GM21423 (cell line): ENCODE measurements at regions not wholly inside any gene's neighbourhood (a gene's known extent, or its start where the extent isn't known, plus 50 kb on each side); places are given as distances from the start of the nearest gene placed in this dataset.

Source experiments
- ATAC-seq: cut with Tn5 transposase; IDR thresholded peaks from one replicate; pipeline ENCODE4 v1.9.1; 2021; ENCODE audit warnings: mild to moderate bottlenecking, moderate library complexity; ENCODE audit not compliant: unreplicated experiment

- ATAC-seq: no peak
Observed at GRCh38 chr3:111244760-111245159, 173.1 kb downstream of the NECTIN3 start.

GRCh38 chr3:111246967-111247760 is 175.5 kb downstream of the NECTIN3 start:
- no peak for ATAC-seq

DNA sequence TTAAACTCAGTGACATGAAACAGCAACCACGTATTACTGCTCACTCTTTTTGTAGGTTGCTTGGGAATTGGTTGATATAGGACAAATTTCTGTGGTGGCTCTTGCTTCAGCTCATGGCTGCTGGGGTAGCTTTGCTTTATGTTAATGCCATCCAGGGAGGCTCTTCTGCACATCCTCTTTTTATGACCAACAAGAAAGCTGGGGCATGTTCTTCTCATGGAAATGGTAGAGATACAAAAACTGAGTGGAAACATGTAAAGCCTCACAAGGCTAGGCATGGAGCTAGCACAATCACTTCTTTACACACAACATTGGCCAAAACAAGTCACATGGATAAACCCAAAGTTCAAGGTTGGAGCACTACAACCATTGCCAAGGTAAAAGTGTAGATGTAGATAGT is 176.8 kb downstream of the NECTIN3 start:
- no peak for ATAC-seq

- no peak for ATAC-seq
Observed at GRCh38 chr3:111249421-111249820, 177.8 kb downstream of the NECTIN3 start.

GRCh38 chr3:111252779-111253178 is 181.2 kb downstream of the NECTIN3 start:
- ATAC-seq: peak; percentile 55

DNA sequence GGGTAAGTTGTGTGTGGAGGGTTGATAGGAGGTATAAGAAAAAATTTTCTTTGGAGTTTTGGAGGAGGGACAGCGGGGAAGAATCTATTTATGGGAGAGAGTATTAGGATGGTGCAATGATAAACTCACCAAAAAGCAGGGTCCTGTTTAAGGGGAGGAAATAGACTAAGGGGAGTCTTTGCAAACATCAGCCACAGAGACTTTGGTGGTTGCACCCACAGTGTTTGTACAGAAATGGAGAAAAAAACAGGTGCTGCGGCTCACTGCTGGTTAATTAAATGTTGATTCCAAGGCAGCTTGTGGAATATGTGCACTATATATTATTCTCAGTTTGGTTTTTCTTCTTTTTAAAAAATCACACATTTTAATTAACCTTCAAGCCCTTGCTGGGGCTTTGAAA is 182.1 kb downstream of the NECTIN3 start:
- ATAC-seq: no peak

GRCh38 chr3:111260878-111261277 is 189.3 kb downstream of the NECTIN3 start:
- peak; percentile 74 for ATAC-seq

DNA sequence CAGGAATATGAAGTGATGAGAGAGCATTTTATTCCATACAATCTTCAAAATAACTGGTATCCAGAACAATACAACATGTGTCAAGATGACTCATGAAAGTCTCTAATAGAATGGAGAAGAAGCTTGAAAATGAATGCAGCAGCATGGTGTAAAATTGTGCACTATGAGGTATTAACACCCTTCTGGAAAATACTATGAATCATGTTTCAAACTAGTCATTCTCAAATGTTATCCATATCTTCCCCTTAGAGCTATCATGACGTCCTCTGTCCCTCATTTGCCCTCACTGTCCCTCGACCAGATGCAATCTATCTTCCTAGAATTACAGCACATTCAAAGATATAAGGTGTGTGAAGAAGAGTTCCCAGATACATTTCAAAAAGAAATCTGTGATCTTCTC is 198.2 kb downstream of the NECTIN3 start:
- no peak for ATAC-seq

DNA sequence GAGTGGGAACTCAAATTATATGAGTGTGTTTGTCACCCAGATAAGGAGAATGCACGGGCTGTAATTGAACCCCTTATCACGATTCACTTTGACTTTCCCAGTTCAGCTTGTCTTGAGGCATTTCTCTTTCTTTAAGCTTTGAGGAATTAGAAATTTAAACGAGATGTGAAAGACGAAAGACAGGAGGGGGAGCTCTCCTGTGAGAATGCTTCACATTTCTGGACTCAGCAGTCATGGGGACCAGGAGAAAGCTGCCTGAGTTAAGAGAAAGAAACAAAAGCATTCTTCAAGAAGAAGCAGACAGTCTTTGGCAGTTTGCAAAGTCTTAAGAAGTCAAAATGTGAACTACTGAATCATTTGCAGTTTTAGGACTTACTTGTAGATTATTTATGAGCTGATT is 205.6 kb downstream of the NECTIN3 start:
- no peak for ATAC-seq

DNA sequence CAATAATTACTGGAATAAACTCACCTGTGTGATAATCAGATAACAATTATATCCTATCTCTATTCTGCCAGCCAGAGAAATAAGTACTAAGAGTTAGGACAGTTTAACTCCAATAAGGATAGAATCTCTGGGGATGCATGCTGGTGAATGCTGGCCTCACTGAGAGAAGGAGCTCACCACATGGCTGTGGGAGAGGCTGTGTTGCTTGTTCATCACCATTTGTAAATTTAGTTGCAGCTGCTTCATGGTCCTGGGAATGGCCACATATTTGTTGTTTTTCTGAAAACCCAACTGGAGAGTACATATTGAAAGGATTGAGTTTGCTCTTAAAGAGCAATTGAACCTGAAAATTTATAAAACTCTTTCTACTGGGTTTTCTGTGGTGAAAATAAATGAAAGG is 207.3 kb downstream of the NECTIN3 start:
- no peak for ATAC-seq

DNA sequence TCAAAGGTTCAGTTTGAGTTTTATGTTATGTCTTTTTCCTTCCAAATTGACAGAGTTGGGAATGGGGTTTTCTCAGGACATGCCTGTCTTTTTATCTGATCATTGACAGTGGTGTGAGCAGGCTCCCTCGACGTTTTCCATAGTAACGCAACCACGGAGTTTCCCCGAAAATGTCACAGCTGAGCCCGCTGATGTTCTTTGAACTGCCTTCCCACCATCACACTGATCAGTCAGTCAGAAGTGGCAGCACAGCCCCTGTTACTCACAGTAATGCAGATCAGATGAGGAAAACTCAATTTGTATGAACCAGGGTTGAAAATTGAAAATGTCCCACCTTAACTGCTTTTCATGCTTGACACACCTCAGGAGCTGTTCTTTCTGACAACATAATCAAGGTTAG is 210.4 kb downstream of the NECTIN3 start:
- no peak for ATAC-seq

- no peak for ATAC-seq
Observed at GRCh38 chr3:111283165-111283564, 211.5 kb downstream of the NECTIN3 start.

DNA sequence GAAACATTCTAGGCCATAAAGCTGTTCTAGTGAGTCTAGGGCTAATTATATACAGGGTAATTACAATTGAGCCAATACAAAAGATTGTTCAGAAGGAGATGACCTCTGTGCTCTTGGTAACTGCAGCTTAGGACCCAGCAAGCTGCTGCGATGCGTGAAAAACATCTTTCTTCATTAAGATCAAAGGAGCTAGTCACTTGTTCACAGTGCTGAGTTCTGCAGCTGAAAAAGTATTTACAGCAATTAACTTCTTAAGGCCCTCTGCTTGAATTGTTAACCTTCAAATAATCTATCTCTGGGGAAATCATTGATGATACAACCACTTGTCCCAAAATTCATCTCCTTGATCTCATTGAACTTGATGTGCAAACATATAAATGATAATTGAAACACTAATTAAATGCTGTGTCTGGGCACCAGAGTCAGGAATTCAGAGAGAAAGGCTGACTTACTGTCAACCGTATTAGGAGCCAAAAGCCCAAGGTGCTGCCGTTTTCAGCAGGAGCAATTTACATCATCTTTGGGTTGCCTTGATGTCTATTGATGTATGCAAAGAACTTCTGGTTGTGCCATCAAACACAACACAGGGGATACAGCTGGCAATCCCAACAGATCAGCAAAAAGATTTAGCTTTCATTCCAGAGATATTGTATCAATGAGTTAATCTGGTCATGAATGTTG is 213.0 kb downstream of the NECTIN3 start:
- no peak for ATAC-seq

- no peak for ATAC-seq
Observed at GRCh38 chr3:111285184-111285538, 213.5 kb downstream of the NECTIN3 start.

GRCh38 chr3:111285694-111286093 is 214.1 kb downstream of the NECTIN3 start:
- no peak for ATAC-seq

GRCh38 chr3:111286746-111287145 is 215.1 kb downstream of the NECTIN3 start:
- no peak for ATAC-seq

GRCh38 chr3:111292117-111292516 is 220.5 kb downstream of the NECTIN3 start:
- ATAC-seq: no peak

DNA sequence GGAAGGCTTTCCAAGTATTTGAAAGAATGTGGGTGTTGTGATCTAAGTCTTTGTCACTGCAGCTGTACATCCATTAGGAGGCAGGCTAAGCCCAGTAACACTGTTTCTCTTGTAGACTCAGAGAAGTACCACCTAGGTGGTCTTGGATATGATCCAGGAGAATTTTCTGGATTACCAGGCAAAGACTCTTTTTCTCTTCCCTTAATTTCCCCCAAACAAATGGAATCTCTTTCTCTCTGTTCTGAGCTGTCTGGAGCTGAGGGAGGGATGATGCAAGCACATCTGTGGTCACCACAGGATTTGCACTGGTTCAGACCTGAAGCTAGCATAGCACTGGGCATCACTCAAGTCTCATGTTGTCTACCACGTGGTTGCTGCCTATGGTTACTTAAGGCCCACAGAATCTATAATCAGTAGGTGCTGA is 227.6 kb downstream of the NECTIN3 start:
- no peak for ATAC-seq

DNA sequence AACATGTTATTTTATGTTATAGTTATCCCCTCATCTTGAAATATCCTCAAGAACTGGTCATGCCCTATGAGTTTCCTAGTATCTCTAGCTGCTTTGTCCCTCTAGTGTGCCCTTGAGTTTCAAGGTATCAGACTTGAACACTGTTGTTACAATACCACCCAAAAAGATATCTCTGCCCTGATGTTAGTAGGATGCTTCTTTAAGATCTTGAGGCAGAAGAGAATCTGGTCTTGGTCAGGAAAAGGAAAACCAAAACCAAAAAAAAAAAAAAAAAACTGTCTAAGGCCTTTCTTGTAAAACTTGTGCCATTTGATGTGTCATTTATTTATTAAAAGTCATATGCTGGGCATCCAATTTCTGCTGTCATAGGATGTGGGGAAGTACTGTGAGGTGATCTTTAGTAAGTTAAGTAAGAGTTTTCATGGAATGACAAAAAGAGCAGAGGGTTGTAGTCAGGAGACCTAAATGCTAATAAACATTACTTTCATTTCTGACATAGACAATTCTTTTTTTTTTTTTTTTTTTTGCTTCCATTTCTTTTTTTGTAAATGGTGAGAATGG is 229.7 kb downstream of the NECTIN3 start:
- no peak for ATAC-seq

GRCh38 chr3:111302063-111302462 is 230.4 kb downstream of the NECTIN3 start:
- ATAC-seq: no peak

DNA sequence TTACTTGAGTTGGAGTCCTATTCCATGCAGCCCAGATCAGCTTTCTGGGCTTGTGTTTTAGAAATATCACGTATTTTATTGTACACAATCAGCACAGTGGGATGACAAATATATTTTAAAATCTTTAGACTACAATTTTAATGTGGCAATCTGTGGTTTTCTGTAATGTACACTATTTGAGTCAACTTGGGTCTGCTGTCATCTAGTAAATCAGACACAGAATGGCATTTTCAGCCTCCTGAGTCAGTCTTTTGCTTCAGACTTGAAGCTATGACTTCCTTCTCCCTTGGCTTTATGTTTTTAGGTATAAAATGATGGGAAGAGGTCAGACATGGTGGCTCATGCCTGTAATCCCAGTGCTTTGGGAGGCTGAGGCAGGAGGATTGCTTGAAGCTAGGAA is 232.1 kb downstream of the NECTIN3 start:
- no peak for ATAC-seq

DNA sequence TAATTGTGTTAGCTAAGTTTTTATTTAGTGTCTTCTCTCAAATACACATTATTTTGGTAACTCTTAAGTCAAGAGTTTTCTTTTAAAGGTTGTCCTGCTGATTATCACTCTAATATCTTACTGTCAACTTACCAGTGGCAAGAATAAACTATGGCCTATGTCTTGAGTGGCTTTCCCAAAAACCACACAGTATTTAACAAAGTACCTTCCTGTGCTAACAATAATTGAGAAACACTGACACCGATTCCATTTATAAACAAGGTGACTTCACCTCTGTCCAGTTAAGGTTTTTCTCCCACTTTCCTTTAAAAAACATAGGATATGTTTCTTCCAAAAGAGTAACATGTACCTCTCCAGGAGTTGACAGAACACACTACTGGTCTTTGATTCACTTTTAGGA is 234.3 kb upstream of the CD96 start:
- ATAC-seq: no peak
